ENCODE measurements at regions not wholly inside any gene's neighbourhood (a gene's known extent, or its start where the extent isn't known, plus 50 kb on each side); places are given as distances from the start of the nearest gene placed in this dataset.

- Histone ChIP-seq H3K4me1 (ENCODE audit: insufficient read depth, poor library complexity, severe bottlenecking) (no peaks in the 10 kb centered on the region), H3K36me3 (ENCODE audit: low read depth) (no peaks in the 10 kb centered on the region), H3K27me3 (ENCODE audit: insufficient read depth, poor library complexity, severe bottlenecking) (no peaks in the 10 kb centered on the region), H3K27ac (ENCODE audit: poor library complexity, severe bottlenecking) (no peak overlapping the region), H3K4me3 (ENCODE audit: severe bottlenecking) (no peak overlapping the region), H3K9me3 (ENCODE audit: severe bottlenecking) (no peaks in the 10 kb centered on the region)
- TF ChIP-seq CTCF (IDR thresholded peaks at IDR 0.05; ENCODE audit: poor library complexity, severe bottlenecking), result no peak
- DNase-seq (ENCODE audit: low spot score) (no peak), ATAC-seq (ENCODE audit: low read depth) (no peak)
Observed at GRCh38 chr2:195587966-195588365, 69.1 kb upstream of the SLC39A10 start.

GRCh38 chr2:195586062-195586714 is 70.8 kb upstream of the SLC39A10 start:
- Histone ChIP-seq H3K4me1 (ENCODE audit: insufficient read depth, poor library complexity, severe bottlenecking) (no peaks in the 10 kb centered on the region), H3K36me3 (ENCODE audit: low read depth) (no peaks in the 10 kb centered on the region), H3K27ac (ENCODE audit: poor library complexity, severe bottlenecking) (no peak overlapping the region), H3K27me3 (ENCODE audit: insufficient read depth, poor library complexity, severe bottlenecking) (no peaks in the 10 kb centered on the region), H3K9me3 (ENCODE audit: severe bottlenecking) (no peaks in the 10 kb centered on the region), H3K4me3 (ENCODE audit: severe bottlenecking) (no peak overlapping the region)
- TF ChIP-seq CTCF (IDR thresholded peaks at IDR 0.05; ENCODE audit: poor library complexity, severe bottlenecking), result no peak
- DNase-seq (ENCODE audit: low spot score) (no peak), ATAC-seq (ENCODE audit: low read depth) (no peak)

- Histone ChIP-seq H3K4me3 (ENCODE audit: severe bottlenecking) (no peak overlapping the region), H3K27me3 (ENCODE audit: insufficient read depth, poor library complexity, severe bottlenecking) (no peaks in the 10 kb centered on the region), H3K36me3 (ENCODE audit: low read depth) (no peaks in the 10 kb centered on the region), H3K4me1 (ENCODE audit: insufficient read depth, poor library complexity, severe bottlenecking) (peaks cover 7% of the 10 kb centered on the region), H3K9me3 (ENCODE audit: severe bottlenecking) (no peaks in the 10 kb centered on the region), H3K27ac (ENCODE audit: poor library complexity, severe bottlenecking) (no peak overlapping the region)
- no peak for TF ChIP-seq CTCF (IDR thresholded peaks at IDR 0.05; ENCODE audit: poor library complexity, severe bottlenecking)
- ATAC-seq (ENCODE audit: low read depth) (no peak), DNase-seq (ENCODE audit: low spot score) (no peak)
Observed at GRCh38 chr2:195582188-195582587, 74.8 kb upstream of the SLC39A10 start.

- ATAC-seq (ENCODE audit: low read depth), result peak; percentile 40; the same call in 2 of the 3 replicates
- TF ChIP-seq CTCF (IDR thresholded peaks at IDR 0.05; ENCODE audit: poor library complexity, severe bottlenecking), result no peak
- DNase-seq (ENCODE audit: low spot score), result no peak
- H3K27ac ChIP-seq (ENCODE audit: poor library complexity, severe bottlenecking), result peak overlapping the region; percentile 17
- H3K9me3 ChIP-seq (ENCODE audit: severe bottlenecking), result no peaks in the 10 kb centered on the region
- no peak overlapping the region for H3K4me3 ChIP-seq (ENCODE audit: severe bottlenecking)
- peaks cover 15% of the 10 kb centered on the region for H3K4me1 ChIP-seq (ENCODE audit: insufficient read depth, poor library complexity, severe bottlenecking)
- H3K36me3 ChIP-seq (ENCODE audit: low read depth), result no peaks in the 10 kb centered on the region
- no peaks in the 10 kb centered on the region for H3K27me3 ChIP-seq (ENCODE audit: insufficient read depth, poor library complexity, severe bottlenecking)
Observed at GRCh38 chr2:195579776-195580555, 77.1 kb upstream of the SLC39A10 start.
